Common myeloid progenitor, CD34-positive (primary cell): ENCODE measurements at regions not wholly inside any gene's neighbourhood (a gene's known extent, or its start where the extent isn't known, plus 50 kb on each side); places are given as distances from the start of the nearest gene placed in this dataset.

Experiments used
- CTCF ChIA-PET: fragments of 350-600 bp; sonication (Branson Sonifier 250); formaldehyde crosslinking; loops from one replicate; lab custom pipeline; 2021; ENCODE audit warnings: antibody characterized with exemption; lab: Charles Lee
- POLR2A ChIA-PET: fragments of 350-600 bp; sonication (Branson Sonifier 250); formaldehyde crosslinking; loops from one replicate; lab custom pipeline; 2021; ENCODE audit warnings: antibody characterized with exemption; lab: Charles Lee
- DNase-seq, 3 donors: peaks; one replicate each; pipeline versions ENCODE4 v3.0.0 to v3.0.0-alpha.2; 2013
- H3K27ac ChIP-seq, 2 experiments: 1 replicate in 1 of 2; 2 replicates in 1 of 2; pipeline ENCODE4 v1.7.0; 2013; ENCODE audit warnings: inconsistent platforms in 2 of 2, low read length in 2 of 2, mild to moderate bottlenecking in 2 of 2, low read depth in 1 of 2, moderate library complexity in 1 of 2; ENCODE audit not compliant: severe bottlenecking in 2 of 2, insufficient read depth in 1 of 2, poor library complexity in 1 of 2
- H3K27me3 ChIP-seq, 5 experiments: replicated peaks in 2 of 5; 1 replicate in 3 of 5; 2 replicates in 2 of 5; pipeline versions ENCODE4 v1.6.1 to v1.7.0; 2013; ENCODE audit warnings: low read length in 4 of 5, mild to moderate bottlenecking in 2 of 5, moderate library complexity in 2 of 5, inconsistent platforms in 1 of 5; ENCODE audit not compliant: insufficient read depth in 5 of 5, control insufficient read depth in 4 of 5
- H3K36me3 ChIP-seq, 4 experiments: 1 replicate in 2 of 4; 2 replicates in 2 of 4; pipeline versions ENCODE4 v1.6.1 to v1.7.0; 2013; ENCODE audit warnings: low read length in 3 of 4, control low read depth in 1 of 4, mild to moderate bottlenecking in 1 of 4; ENCODE audit not compliant: control insufficient read depth in 4 of 4, insufficient read depth in 4 of 4
- H3K4me1 ChIP-seq, 4 experiments: 1 replicate in 3 of 4; 2 replicates in 1 of 4; pipeline versions ENCODE4 v1.6.1 to v1.7.1; 2013; ENCODE audit warnings: low read length in 3 of 4, mild to moderate bottlenecking in 3 of 4, control low read depth in 1 of 4, inconsistent platforms in 1 of 4, moderate library complexity in 1 of 4; ENCODE audit not compliant: control insufficient read depth in 4 of 4, insufficient read depth in 4 of 4; ENCODE audit errors: control extremely low read depth in 1 of 4
- H3K4me3 ChIP-seq, 7 experiments: 1 replicate in 4 of 7; 2 replicates in 3 of 7; pipeline versions ENCODE4 v1.5.1 to v1.7.0; 2013; ENCODE audit warnings: mild to moderate bottlenecking in 7 of 7, low read length in 6 of 7, moderate library complexity in 6 of 7, inconsistent platforms in 2 of 7, low read depth in 2 of 7, control low read depth in 1 of 7; ENCODE audit not compliant: insufficient read depth in 4 of 7, control insufficient read depth in 1 of 7; ENCODE audit errors: extremely low read depth in 1 of 7
- H3K9me3 ChIP-seq, 5 experiments: 1 replicate in 4 of 5; 2 replicates in 1 of 5; pipeline versions ENCODE4 v1.6.1 to v1.7.1; 2013; ENCODE audit warnings: low read length in 4 of 5, mild to moderate bottlenecking in 2 of 5, inconsistent platforms in 1 of 5, low read depth in 1 of 5, moderate library complexity in 1 of 5; ENCODE audit not compliant: control insufficient read depth in 4 of 5, insufficient read depth in 2 of 5; ENCODE audit errors: control extremely low read depth in 1 of 5
- WGBS: methylation state at CpG from one replicate; pipeline ENCODE4 v1.1.5; 2013; ENCODE audit not compliant: insufficient coverage; 5-methylcytosine and 5-hydroxymethylcytosine counted together

- Histone ChIP-seq H3K4me3 (no peak overlapping the region), H3K27me3 (peaks cover 0 to 9% (median 0%) of the 10 kb centered on the region in 5 experiments), H3K9me3 (peaks cover 0 to 8% (median 6%) of the 10 kb centered on the region in 5 experiments), H3K36me3 (no peaks in the 10 kb centered on the region), H3K27ac (no peak overlapping the region), H3K4me1 (no peaks in the 10 kb centered on the region)
- no peak for DNase-seq
- ChIA-PET CTCF (no interaction called here), POLR2A (no interaction called here)
Measured at GRCh38 chr6:100132005-100132404, 138.0 kb upstream of the MCHR2 start.

- POLR2A ChIA-PET: no interaction called here
Measured at GRCh38 chr6:100130630-100131029, 136.6 kb upstream of the MCHR2 start.

GRCh38 chr6:100126790-100127484 is 132.9 kb upstream of the MCHR2 start:
- WGBS: 85% methylated on average over 3 of the region's 6 CpGs
- ChIA-PET CTCF (interaction anchor here (0.9 to 1.1 kb wide), 2 partner anchors 10 to 12 kb away, joined by 3 read pairs; no protein-coding TSS in a partner anchor), POLR2A (no interaction called here)

More at GRCh38 chr6:100130630-100131029, 136.6 kb upstream of the MCHR2 start:
- Histone ChIP-seq H3K27ac (no peak overlapping the region), H3K36me3 (no peaks in the 10 kb centered on the region), H3K9me3 (peaks cover 0 to 8% (median 4%) of the 10 kb centered on the region in 5 experiments), H3K4me3 (no peak overlapping the region), H3K4me1 (no peaks in the 10 kb centered on the region), H3K27me3 (peaks cover 0 to 10% (median 0%) of the 10 kb centered on the region in 5 experiments)
- DNase-seq: no peak
- CTCF ChIA-PET: interaction anchor here (0.9 kb wide), 1 partner anchor 15 kb away, joined by 3 read pairs; no protein-coding TSS in a partner anchor
- WGBS: no CpG with 5 or more reads among the region's 1 CpG

GRCh38 chr6:100121854-100122609 is 128.0 kb upstream of the MCHR2 start:
- CTCF ChIA-PET: interaction anchor here (1.2 kb wide), 1 partner anchor 25 kb away, joined by 3 read pairs; no protein-coding TSS in a partner anchor
- Histone ChIP-seq H3K27me3 (peaks cover 0 to 15% (median 6%) of the 10 kb centered on the region in 5 experiments), H3K36me3 (no peaks in the 10 kb centered on the region), H3K27ac (no peak overlapping the region), H3K4me1 (no peaks in the 10 kb centered on the region), H3K9me3 (no peaks in the 10 kb centered on the region), H3K4me3 (no peak overlapping the region)
- no peak for DNase-seq
- 100% methylated on average over 1 of the region's 2 CpGs for WGBS
- POLR2A ChIA-PET: no interaction called here

More at GRCh38 chr6:100126790-100127484, 132.9 kb upstream of the MCHR2 start:
- Histone ChIP-seq H3K27ac (no peak overlapping the region), H3K27me3 (peaks cover 0 to 15% (median 0%) of the 10 kb centered on the region in 5 experiments), H3K36me3 (no peaks in the 10 kb centered on the region), H3K9me3 (peaks cover 0 to 6% (median 4%) of the 10 kb centered on the region in 5 experiments), H3K4me3 (no peak overlapping the region), H3K4me1 (no peaks in the 10 kb centered on the region)
- DNase-seq: no peak

- CTCF ChIA-PET: no interaction called here
- WGBS: 67% methylated on average over 1 of the region's 4 CpGs
- no peaks in the 10 kb centered on the region for H3K36me3 ChIP-seq
- no peak for DNase-seq
- no peak overlapping the region for H3K27ac ChIP-seq
- no peaks in the 10 kb centered on the region for H3K9me3 ChIP-seq
- no peaks in the 10 kb centered on the region for H3K4me1 ChIP-seq
- POLR2A ChIA-PET: no interaction called here
- H3K4me3 ChIP-seq: no peak overlapping the region
- H3K27me3 ChIP-seq: peaks cover 2 to 13% (median 6%) of the 10 kb centered on the region in 5 experiments
Measured at GRCh38 chr6:100119261-100119660, 125.2 kb upstream of the MCHR2 start.

GRCh38 chr6:100118301-100118700 is 124.3 kb upstream of the MCHR2 start:
- 100% methylated on average over 2 of the region's 2 CpGs for WGBS
- Histone ChIP-seq H3K27me3 (peaks cover 2 to 12% (median 5%) of the 10 kb centered on the region in 5 experiments), H3K4me1 (no peaks in the 10 kb centered on the region), H3K36me3 (no peaks in the 10 kb centered on the region), H3K27ac (no peak overlapping the region), H3K9me3 (no peaks in the 10 kb centered on the region), H3K4me3 (no peak overlapping the region)
- ChIA-PET CTCF (no interaction called here), POLR2A (no interaction called here)
- no peak for DNase-seq

- no peaks in the 10 kb centered on the region for H3K4me1 ChIP-seq
- no peaks in the 10 kb centered on the region for H3K36me3 ChIP-seq
- DNase-seq: no peak
- ChIA-PET POLR2A (no interaction called here), CTCF (interaction anchor here (1.3 to 1.7 kb wide), 4 partner anchors 10 to 547 kb away, joined by 3 to 9 read pairs (median 4); no protein-coding TSS in a partner anchor)
- H3K4me3 ChIP-seq: no peak overlapping the region
- 97% methylated on average over 4 of the region's 5 CpGs for WGBS
- H3K27ac ChIP-seq: no peak overlapping the region
- no peaks in the 10 kb centered on the region for H3K9me3 ChIP-seq
- H3K27me3 ChIP-seq: peaks cover 2 to 11% (median 4%) of the 10 kb centered on the region in 5 experiments
Measured at GRCh38 chr6:100117680-100118079, 123.7 kb upstream of the MCHR2 start.
